OCI-LY1 (cell line): ENCODE measurements at regions not wholly inside any gene's neighbourhood (a gene's known extent, or its start where the extent isn't known, plus 50 kb on each side); places are given as distances from the start of the nearest gene placed in this dataset.

Source experiments
- EZH2 ChIP-seq: fragments of 200-600 bp; sonication (generic), shearing (Covaris generic); IDR thresholded peaks from 2 replicates; pipeline ENCODE4 v1.8.0; 2017; ENCODE audit warnings: borderline replicate concordance, mixed run types, mild to moderate bottlenecking, antibody characterized with exemption, low read length, moderate library complexity, mixed read lengths
- TF ChIP-seq, protein P1 (sequence below): fragments of 200-600 bp; sonication (generic), shearing (Covaris generic); IDR thresholded peaks from 2 replicates; pipeline ENCODE4 v1.5.1; 2017; ENCODE audit warnings: mild to moderate bottlenecking, antibody characterized with exemption, low read length, moderate library complexity, mixed read lengths

GRCh38 chr5:124089578-124089977 is 577.6 kb downstream of the CSNK1G3 start:
- TF ChIP-seq, protein P1, sequence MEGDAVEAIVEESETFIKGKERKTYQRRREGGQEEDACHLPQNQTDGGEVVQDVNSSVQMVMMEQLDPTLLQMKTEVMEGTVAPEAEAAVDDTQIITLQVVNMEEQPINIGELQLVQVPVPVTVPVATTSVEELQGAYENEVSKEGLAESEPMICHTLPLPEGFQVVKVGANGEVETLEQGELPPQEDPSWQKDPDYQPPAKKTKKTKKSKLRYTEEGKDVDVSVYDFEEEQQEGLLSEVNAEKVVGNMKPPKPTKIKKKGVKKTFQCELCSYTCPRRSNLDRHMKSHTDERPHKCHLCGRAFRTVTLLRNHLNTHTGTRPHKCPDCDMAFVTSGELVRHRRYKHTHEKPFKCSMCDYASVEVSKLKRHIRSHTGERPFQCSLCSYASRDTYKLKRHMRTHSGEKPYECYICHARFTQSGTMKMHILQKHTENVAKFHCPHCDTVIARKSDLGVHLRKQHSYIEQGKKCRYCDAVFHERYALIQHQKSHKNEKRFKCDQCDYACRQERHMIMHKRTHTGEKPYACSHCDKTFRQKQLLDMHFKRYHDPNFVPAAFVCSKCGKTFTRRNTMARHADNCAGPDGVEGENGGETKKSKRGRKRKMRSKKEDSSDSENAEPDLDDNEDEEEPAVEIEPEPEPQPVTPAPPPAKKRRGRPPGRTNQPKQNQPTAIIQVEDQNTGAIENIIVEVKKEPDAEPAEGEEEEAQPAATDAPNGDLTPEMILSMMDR: no peak
- no peak for TF ChIP-seq EZH2
